ENCODE measurements at regions not wholly inside any gene's neighbourhood (a gene's known extent, or its start where the extent isn't known, plus 50 kb on each side); places are given as distances from the start of the nearest gene placed in this dataset.

DNA sequence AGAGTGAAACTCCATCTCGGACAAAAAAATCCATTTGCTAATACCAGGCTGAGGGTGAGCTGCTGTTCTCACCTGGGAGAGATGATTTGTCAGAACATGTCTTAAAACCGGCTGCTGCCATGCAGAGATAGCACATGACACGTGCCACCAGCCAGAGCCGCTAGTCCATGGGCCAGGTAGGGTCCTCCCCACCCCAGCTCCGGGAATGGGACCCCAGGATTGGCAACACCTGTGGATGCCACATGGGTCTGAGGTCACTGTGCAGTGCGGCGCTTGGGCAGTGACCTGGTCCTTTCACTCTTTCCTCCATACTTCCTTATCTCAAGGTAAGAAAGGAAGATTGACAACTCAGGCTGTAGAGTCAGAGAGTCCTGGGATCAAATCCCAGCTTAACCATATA lies 393.3 kb upstream of the TNRC6C start:
- no peaks in the 10 kb centered on the region for H3K4me1 ChIP-seq (ENCODE audit: low read length)
- H3K36me3 ChIP-seq (replicated peaks; ENCODE audit: low read depth, low read length) = no peaks in the 10 kb centered on the region
- no peaks in the 10 kb centered on the region for H3K9me3 ChIP-seq (ENCODE audit: insufficient read depth, low read length)
- no peak overlapping the region for H3K9ac ChIP-seq (ENCODE audit: low read length)
- H2AFZ ChIP-seq (ENCODE audit: low read depth, low read length) = no peak overlapping the region
- H3K27me3 ChIP-seq (ENCODE audit: low read depth, low read length) = peaks cover 21% of the 10 kb centered on the region
- TF ChIP-seq CTCF (IDR thresholded peaks at IDR 0.05; ENCODE audit: low read depth, low read length) (no peak), EZH2phosphoT487 (IDR thresholded peaks at IDR 0.05; ENCODE audit: low read depth) (no peak)
- H3K79me2 ChIP-seq (ENCODE audit: low read length) = no peaks in the 10 kb centered on the region
- no peak overlapping the region for H3K4me3 ChIP-seq (ENCODE audit: low read length)
- H3K4me2 ChIP-seq (ENCODE audit: low read length) = no peak overlapping the region
- no peaks in the 10 kb centered on the region for H4K20me1 ChIP-seq (ENCODE audit: insufficient read depth, low read length)
- H3K27ac ChIP-seq (ENCODE audit: low read length) = no peak overlapping the region

DNA sequence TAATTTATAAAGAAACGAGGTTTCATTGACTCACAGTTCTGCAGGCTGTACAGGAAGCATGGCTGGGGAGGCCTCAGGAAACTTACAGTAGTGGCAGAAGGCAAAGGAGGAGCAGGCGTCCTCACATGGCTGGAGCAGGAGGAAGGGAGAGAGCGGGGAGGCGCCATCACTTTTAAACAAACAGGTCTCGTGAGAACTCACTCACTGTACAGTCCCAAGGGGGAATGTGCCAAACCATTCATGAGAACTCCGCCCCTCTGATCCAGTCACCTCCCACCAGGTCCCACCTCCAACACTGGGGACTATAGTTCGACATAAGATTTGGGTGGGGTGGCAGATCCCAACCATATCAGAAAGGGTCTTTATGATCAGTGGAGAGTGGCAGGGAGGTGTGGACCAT lies 392.4 kb upstream of the TNRC6C start:
- H3K27ac ChIP-seq (ENCODE audit: low read length) = no peak overlapping the region
- no peak overlapping the region for H3K4me2 ChIP-seq (ENCODE audit: low read length)
- no peaks in the 10 kb centered on the region for H4K20me1 ChIP-seq (ENCODE audit: insufficient read depth, low read length)
- no peaks in the 10 kb centered on the region for H3K4me1 ChIP-seq (ENCODE audit: low read length)
- H3K79me2 ChIP-seq (ENCODE audit: low read length) = no peaks in the 10 kb centered on the region
- no peak overlapping the region for H3K4me3 ChIP-seq (ENCODE audit: low read length)
- peaks cover 18% of the 10 kb centered on the region; the same call in 1 of the 2 replicates for H3K27me3 ChIP-seq (ENCODE audit: low read depth, low read length)
- no peaks in the 10 kb centered on the region for H3K36me3 ChIP-seq (replicated peaks; ENCODE audit: low read depth, low read length)
- no peak overlapping the region for H3K9ac ChIP-seq (ENCODE audit: low read length)
- H3K9me3 ChIP-seq (ENCODE audit: insufficient read depth, low read length) = no peaks in the 10 kb centered on the region
- TF ChIP-seq EZH2phosphoT487 (IDR thresholded peaks at IDR 0.05; ENCODE audit: low read depth) (no peak), CTCF (IDR thresholded peaks at IDR 0.05; ENCODE audit: low read depth, low read length) (no peak)
- H2AFZ ChIP-seq (ENCODE audit: low read depth, low read length) = no peak overlapping the region

DNA sequence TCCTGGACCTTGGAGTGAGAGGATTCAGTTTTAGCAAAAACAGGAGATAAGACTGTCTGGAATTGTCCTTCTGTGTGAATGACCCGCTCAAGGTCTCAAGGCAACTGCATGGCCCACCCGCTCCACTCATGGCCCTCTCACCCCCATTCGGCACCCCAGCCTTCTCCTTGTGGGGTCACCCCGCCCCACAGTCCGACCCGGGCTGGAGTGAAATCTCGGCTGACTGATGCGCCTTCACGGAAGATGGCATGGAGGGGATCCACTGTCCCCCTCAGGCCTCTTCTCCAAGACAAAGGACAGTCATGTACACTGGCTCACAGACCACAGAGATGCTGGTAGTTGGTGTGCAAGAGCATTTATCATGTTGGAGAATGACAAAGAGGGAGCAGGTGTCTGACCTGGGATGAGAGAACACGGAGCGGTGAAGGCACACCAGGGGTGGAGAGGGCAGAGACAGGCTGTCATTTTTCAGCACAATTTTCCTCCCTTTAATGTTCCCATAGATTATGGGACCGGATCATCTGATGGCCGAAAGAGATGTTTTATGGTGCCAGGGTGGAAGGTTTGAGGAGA lies 391.9 kb upstream of the TNRC6C start:
- H3K36me3 ChIP-seq (replicated peaks; ENCODE audit: low read depth, low read length) = no peaks in the 10 kb centered on the region
- H3K79me2 ChIP-seq (ENCODE audit: low read length) = no peaks in the 10 kb centered on the region
- H3K4me1 ChIP-seq (ENCODE audit: low read length) = no peaks in the 10 kb centered on the region
- no peak overlapping the region for H3K9ac ChIP-seq (ENCODE audit: low read length)
- H4K20me1 ChIP-seq (ENCODE audit: insufficient read depth, low read length) = no peaks in the 10 kb centered on the region
- H3K27me3 ChIP-seq (ENCODE audit: low read depth, low read length) = peaks cover 18% of the 10 kb centered on the region; the same call in 1 of the 2 replicates
- TF ChIP-seq EZH2phosphoT487 (IDR thresholded peaks at IDR 0.05; ENCODE audit: low read depth) = no peak
- TF ChIP-seq CTCF (IDR thresholded peaks at IDR 0.05; ENCODE audit: low read depth, low read length) = no peak
- H3K4me3 ChIP-seq (ENCODE audit: low read length) = no peak overlapping the region
- H3K4me2 ChIP-seq (ENCODE audit: low read length) = no peak overlapping the region
- no peak overlapping the region for H3K27ac ChIP-seq (ENCODE audit: low read length)
- H3K9me3 ChIP-seq (ENCODE audit: insufficient read depth, low read length) = no peaks in the 10 kb centered on the region
- H2AFZ ChIP-seq (ENCODE audit: low read depth, low read length) = no peak overlapping the region

DNA sequence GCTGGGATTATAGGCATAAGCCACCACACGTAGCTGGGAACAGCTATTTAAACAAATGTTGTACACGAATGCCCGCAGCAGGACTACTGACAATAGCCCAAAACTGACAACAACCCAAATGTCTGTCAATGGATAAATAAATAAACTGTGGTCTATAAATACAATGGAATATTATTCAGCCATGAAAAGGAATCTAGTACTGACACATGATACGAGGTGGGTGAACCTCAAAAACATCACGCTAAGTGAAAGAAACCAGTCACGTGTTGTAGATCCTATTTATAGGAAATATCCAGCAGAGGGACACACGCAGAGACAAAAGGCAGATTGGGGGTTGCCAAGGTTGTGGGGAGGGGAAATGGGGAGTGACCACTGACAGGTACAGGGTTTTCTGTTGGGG lies 390.0 kb upstream of the TNRC6C start:
- no peaks in the 10 kb centered on the region for H3K4me1 ChIP-seq (ENCODE audit: low read length)
- no peaks in the 10 kb centered on the region for H3K9me3 ChIP-seq (ENCODE audit: insufficient read depth, low read length)
- peaks cover 28% of the 10 kb centered on the region for H3K27me3 ChIP-seq (ENCODE audit: low read depth, low read length)
- TF ChIP-seq CTCF (IDR thresholded peaks at IDR 0.05; ENCODE audit: low read depth, low read length) = no peak
- TF ChIP-seq EZH2phosphoT487 (IDR thresholded peaks at IDR 0.05; ENCODE audit: low read depth) = no peak
- no peaks in the 10 kb centered on the region for H3K79me2 ChIP-seq (ENCODE audit: low read length)
- H3K27ac ChIP-seq (ENCODE audit: low read length) = no peak overlapping the region
- no peaks in the 10 kb centered on the region for H4K20me1 ChIP-seq (ENCODE audit: insufficient read depth, low read length)
- no peaks in the 10 kb centered on the region for H3K36me3 ChIP-seq (replicated peaks; ENCODE audit: low read depth, low read length)
- H2AFZ ChIP-seq (ENCODE audit: low read depth, low read length) = no peak overlapping the region
- no peak overlapping the region for H3K4me2 ChIP-seq (ENCODE audit: low read length)
- no peak overlapping the region for H3K4me3 ChIP-seq (ENCODE audit: low read length)
- H3K9ac ChIP-seq (ENCODE audit: low read length) = no peak overlapping the region

All from OCI-LY3 (cell line).